HG03095 (cell line): ENCODE measurements at regions not wholly inside any gene's neighbourhood (a gene's known extent, or its start where the extent isn't known, plus 50 kb on each side); places are given as distances from the start of the nearest gene placed in this dataset.

Experiments used
- ATAC-seq: cut with Tn5 transposase; IDR thresholded peaks from one replicate; pipeline ENCODE4 v1.9.1; 2021; ENCODE audit warnings: moderate library complexity; ENCODE audit not compliant: unreplicated experiment

GRCh38 chr3:70899816-70900215, 587.4 kb upstream of the MDFIC2 start:
- no peak for ATAC-seq

DNA sequence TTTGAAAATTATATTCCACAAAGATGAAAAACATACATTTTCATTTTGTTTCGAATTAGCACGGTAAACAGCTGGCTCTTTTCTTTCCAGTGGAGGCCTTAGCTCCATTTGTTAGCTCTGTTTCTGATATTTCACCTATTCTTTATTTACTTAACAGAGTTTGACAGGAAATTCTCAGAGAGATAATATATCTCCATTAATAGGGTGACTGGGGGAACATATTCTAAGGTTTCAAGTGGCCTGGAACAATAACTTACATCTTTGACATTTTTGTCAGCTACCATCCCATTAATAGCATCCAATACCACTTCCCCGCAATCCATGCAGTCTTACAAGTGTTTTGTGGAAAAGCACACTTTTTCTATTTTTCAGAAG, 577.6 kb upstream of the MDFIC2 start:
- no peak for ATAC-seq

- ATAC-seq: no peak
These were observed 577.0 kb upstream of the MDFIC2 start for GRCh38 chr3:70889162-70890019.

- ATAC-seq: no peak
These were observed 573.2 kb upstream of the MDFIC2 start for GRCh38 chr3:70885636-70886035.

- ATAC-seq: no peak
These were observed 569.7 kb upstream of the MDFIC2 start for GRCh38 chr3:70882104-70882503.

GRCh38 chr3:70880421-70880820, 568.0 kb upstream of the MDFIC2 start:
- no peak for ATAC-seq

DNA sequence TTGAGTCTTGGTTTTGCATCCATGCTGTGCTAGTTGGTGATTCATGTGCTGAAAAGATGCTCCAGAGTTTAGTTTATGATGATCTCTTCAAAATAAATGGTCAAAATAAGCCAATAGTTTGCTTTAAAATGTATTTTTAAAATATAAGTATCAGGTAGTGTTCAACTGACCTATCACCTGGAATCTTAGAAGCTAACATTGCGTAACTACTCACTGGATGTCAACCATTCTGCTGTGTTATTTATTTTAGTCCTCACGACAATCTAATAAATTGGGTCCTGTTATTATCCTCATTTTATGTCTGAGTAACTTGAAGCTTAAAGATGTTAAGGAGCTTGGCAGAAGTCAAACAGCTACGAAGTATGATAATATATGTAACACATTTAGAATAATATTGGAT, 563.7 kb upstream of the MDFIC2 start:
- no peak for ATAC-seq

GRCh38 chr3:70874196-70874595, 561.8 kb upstream of the MDFIC2 start:
- ATAC-seq: no peak

GRCh38 chr3:70873686-70874085, 561.2 kb upstream of the MDFIC2 start:
- no peak for ATAC-seq

- no peak for ATAC-seq
These were observed 559.6 kb upstream of the MDFIC2 start for GRCh38 chr3:70871909-70872656.

- ATAC-seq: no peak
These were observed 558.1 kb upstream of the MDFIC2 start for GRCh38 chr3:70870576-70870975.

DNA sequence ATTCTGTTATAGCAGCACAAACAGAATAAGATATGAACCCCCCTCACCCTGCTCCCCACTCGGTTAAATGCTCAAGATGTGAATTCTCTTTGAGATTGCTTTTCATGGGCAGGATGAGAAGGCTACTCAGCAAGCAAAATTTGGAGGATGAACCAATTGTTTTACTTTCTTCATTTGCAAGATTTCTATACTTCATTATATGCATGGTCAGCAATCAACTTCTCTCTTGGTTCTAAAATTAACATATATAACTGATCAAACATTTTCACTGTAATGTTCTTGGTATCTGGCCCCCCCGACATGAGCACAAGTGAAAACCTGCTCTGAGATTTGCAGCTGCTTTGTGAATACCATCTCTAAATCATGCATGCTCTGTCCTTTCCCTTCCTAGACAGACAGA, 556.1 kb upstream of the MDFIC2 start:
- ATAC-seq: no peak

DNA sequence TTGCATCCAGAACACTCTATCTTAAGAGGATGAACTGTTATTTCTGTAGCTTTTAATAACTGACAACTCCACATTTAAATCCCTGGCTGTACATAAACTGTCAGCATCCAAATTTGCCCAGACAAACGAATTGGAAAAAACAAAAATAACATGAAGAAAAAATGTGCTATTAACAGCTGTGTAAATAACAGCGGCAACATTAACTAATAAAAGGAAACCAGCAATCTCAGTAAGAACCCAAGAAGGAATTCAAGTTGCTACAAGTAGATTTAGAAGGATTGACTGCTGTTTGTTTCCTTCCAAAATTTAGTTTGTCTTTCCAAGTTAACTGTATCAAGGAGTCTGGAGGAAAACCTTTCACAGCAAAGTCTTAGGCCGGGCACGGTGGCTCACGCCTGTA, 550.6 kb upstream of the MDFIC2 start:
- ATAC-seq: no peak

DNA sequence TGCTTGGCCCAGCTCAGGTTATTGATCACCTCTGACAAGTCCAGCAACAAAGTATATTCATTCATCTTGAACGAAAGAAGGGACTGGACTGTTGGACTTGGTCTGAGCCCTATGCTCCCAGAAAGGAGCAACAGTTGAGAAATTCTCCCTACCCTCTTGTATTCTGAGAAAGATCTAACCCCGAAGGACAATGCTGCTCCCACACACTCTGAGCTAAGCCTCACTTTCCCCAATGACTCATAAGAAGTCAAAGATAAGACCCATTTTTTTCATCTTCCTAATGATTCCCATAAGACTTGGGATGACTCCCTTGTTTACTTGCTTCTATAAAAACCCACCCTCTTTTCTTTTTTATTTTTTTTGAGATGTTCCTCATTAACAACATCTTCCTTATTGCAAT, 549.4 kb upstream of the MDFIC2 start:
- no peak for ATAC-seq

DNA sequence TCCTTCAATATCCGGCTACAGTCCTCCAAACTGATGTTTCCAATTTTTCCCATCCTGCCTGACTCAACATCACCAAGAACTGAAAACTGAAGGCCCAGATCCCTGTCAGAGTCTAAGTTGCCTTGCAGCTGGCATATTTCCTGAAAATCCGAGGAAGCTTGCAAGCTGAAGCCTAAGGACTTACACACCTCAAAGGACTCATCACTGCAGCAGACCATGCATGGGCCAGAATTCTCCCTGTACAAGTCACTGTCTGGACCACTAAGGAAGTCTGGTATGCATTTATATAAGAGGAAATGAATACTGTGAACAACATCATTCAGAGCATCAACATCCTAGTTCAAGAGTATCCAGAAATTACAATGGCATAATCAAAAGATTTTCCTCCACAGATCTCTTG, 548.8 kb upstream of the MDFIC2 start:
- ATAC-seq: no peak

DNA sequence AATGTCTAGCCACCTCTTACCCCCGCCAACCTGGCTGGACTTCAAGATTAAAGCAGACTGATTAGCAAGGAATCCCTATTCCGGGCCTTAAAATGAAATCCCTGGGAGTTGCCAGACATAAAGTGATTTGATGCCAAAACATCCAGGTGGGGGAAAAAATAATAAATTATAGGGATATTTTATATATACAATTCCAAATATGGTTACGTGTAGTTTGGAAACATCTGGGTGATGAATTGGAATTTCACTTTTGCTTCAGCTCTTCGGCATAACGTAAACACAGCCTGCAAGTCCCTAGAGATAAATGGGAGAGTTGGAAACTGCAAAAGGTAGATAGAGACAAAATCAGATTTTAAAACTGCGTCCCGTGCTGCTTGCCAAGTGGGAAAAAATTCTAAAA, 545.5 kb upstream of the MDFIC2 start:
- ATAC-seq: no peak

DNA sequence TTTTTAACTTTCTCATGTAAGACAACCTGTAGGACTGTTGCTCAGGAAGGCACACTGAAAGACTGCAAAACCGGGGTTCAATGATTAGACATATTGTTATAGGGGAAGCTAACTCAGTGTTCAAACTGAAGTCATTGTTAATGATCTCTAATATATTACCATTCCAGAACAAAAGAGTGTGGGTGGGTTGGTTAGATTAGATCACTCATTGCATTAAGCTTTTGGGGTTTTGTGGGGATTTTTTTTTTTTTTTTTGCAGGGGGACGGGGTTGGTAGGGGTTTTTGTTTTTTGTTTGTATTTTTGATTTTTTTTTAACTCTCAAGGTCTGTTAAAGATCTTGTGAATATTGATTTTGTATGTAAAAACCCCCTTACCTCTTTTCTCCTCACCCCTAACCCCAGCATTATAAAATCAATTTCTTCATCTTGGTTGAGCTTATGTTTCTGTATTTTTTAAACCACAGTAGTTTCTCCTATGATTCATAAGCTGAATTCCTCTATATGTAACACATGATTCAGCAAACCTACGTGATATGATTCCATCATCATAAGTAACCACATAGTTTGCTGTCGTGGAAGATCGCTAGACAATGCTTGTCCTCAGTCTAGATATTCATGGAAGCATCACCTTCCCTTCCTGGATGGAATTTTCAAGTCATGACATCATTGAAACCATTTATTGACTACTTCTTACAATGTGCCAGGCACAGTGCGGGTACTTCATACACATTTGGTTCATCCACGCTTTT, 544.1 kb upstream of the MDFIC2 start:
- no peak for ATAC-seq

- no peak for ATAC-seq
These were observed 542.7 kb upstream of the MDFIC2 start for GRCh38 chr3:70855149-70855548.

- ATAC-seq: no peak
These were observed 541.7 kb upstream of the MDFIC2 start for GRCh38 chr3:70854108-70854507.

- no peak for ATAC-seq
These were observed 540.9 kb upstream of the MDFIC2 start for GRCh38 chr3:70853161-70853944.
